ENCODE measurements at regions not wholly inside any gene's neighbourhood (a gene's known extent, or its start where the extent isn't known, plus 50 kb on each side); places are given as distances from the start of the nearest gene placed in this dataset.

DNA sequence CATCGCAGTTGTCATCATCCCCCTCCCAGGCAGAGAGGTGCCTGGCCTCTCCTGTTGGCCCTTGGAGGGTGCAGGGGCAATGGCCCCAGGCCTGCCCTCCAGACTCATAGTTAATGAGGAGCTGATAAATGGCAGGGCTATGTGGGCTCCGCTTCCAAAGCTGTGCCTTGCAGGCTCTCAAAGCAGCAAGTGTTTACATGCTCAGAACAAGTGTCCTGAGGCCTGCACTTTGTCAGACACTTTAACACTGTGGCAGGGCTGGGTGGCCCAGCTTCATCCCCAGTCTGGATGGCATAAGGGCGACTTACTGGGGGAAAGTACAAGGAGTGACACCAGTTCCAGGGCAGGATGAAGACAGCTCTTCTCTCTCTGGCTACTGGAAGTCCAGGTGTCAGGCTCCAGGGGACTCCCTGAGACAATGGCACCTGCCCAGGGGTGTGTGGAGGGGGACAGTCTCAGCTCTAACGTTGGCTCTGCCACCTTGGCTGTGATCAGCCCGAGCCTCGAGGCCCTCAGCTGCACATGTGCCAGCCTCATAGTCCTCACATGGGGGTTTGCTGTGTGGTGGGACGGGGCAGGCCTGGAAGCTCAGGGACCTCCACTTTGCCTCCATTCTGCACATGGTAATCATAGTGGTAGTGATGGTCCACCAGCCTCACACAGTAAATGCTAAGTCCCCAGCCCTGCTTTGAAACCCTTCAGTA is 153.4 kb downstream of the BARX1 start:
- TF ChIP-seq, protein P1, sequence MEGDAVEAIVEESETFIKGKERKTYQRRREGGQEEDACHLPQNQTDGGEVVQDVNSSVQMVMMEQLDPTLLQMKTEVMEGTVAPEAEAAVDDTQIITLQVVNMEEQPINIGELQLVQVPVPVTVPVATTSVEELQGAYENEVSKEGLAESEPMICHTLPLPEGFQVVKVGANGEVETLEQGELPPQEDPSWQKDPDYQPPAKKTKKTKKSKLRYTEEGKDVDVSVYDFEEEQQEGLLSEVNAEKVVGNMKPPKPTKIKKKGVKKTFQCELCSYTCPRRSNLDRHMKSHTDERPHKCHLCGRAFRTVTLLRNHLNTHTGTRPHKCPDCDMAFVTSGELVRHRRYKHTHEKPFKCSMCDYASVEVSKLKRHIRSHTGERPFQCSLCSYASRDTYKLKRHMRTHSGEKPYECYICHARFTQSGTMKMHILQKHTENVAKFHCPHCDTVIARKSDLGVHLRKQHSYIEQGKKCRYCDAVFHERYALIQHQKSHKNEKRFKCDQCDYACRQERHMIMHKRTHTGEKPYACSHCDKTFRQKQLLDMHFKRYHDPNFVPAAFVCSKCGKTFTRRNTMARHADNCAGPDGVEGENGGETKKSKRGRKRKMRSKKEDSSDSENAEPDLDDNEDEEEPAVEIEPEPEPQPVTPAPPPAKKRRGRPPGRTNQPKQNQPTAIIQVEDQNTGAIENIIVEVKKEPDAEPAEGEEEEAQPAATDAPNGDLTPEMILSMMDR (IDR thresholded peaks at IDR 0.05; ENCODE audit: borderline replicate concordance, extremely low read depth, low read length, poor library complexity, severe bottlenecking) = no peak
- TF ChIP-seq EZH2 (IDR thresholded peaks at IDR 0.05; ENCODE audit: borderline replicate concordance, low read depth, low read length, severe bottlenecking) = no peak

Measured in DND-41 (cell line).